Heart left ventricle (tissue), 16 donors: ENCODE measurements at regions not wholly inside any gene's neighbourhood (a gene's known extent, or its start where the extent isn't known, plus 50 kb on each side); places are given as distances from the start of the nearest gene placed in this dataset.

Source experiments
- ATAC-seq, 4 donors: fragments of 200-7000 bp; cut with Tn5 transposase; one replicate each; pipeline ENCODE4 v1.9.1; 2020 to 2022; ENCODE audit warnings: moderate library complexity in 4 of 4, mild to moderate bottlenecking in 3 of 4, moderate number of reproducible peaks in 1 of 4
- DNase-seq, 5 donors: peaks; one replicate each; pipeline ENCODE4 v3.0.0-alpha.2; 2020
- H3K27ac ChIP-seq, 12 donors: fragments of 200-600 bp; sonication (generic) in 4 of 12; one replicate each; pipeline versions ENCODE4 v1.5.0 to v1.8.0; 2016 to 2022; ENCODE audit warnings: mild to moderate bottlenecking in 2 of 12
- H3K27me3 ChIP-seq, 9 donors: fragments of 200-600 bp; sonication (generic) in 2 of 9; one replicate each; pipeline versions ENCODE4 v1.5.1 to v1.8.0; 2016 to 2022; ENCODE audit warnings: mild to moderate bottlenecking in 3 of 9
- H3K36me3 ChIP-seq, 9 donors: fragments of 200-600 bp; sonication (generic) in 2 of 9; one replicate each; pipeline versions ENCODE4 v1.5.0 to v1.8.0; 2018 to 2022; ENCODE audit warnings: mild to moderate bottlenecking in 2 of 9
- H3K4me1 ChIP-seq, 12 donors: fragments of 200-600 bp; sonication (generic) in 4 of 12; one replicate each; pipeline versions ENCODE4 v1.5.0 to v1.8.0; 2016 to 2022; ENCODE audit warnings: mild to moderate bottlenecking in 3 of 12
- H3K4me3 ChIP-seq, 12 donors: fragments of 200-600 bp; sonication (generic) in 4 of 12; one replicate each; pipeline versions ENCODE4 v1.5.0 to v1.8.0; 2017 to 2022; ENCODE audit warnings: mild to moderate bottlenecking in 9 of 12, moderate library complexity in 4 of 12
- H3K9me3 ChIP-seq, 12 donors: fragments of 200-600 bp; sonication (generic) in 4 of 12; one replicate each; pipeline versions ENCODE4 v1.5.0 to v1.8.0; 2016 to 2022; ENCODE audit warnings: mild to moderate bottlenecking in 1 of 12
- POLR2A ChIP-seq, 2 donors: fragments of 450-650 bp; IDR thresholded peaks; one replicate each; pipeline ENCODE4 v1.6.1; 2017; ENCODE audit warnings: antibody characterized with exemption in 2 of 2, mild to moderate bottlenecking in 2 of 2, moderate library complexity in 2 of 2
- WGBS, 4 donors: extraction: QIAGEN DNeasy Blood & Tissue Kit in 2 of 4; methylation state at CpG; one replicate each; pipeline versions ENCODE4 v1.1.5 to v1.1.7; 2013 to 2018; 5-methylcytosine and 5-hydroxymethylcytosine counted together
- intact Hi-C, 10 donors: fragments of 100-400 bp; cut with DNase I; formaldehyde crosslinking; loops; one replicate each; pipeline versions ENCODE4 v1.11.1 to v1.14.2; 2022
- TF ChIP-seq, protein P1 (sequence below), 12 donors: fragments of 200-600 bp; sonication (generic) in 4 of 12; IDR thresholded peaks; one replicate each; pipeline versions ENCODE4 v1.5.0 to v1.8.0; 2018 to 2022; ENCODE audit warnings: antibody characterized with exemption in 12 of 12, mild to moderate bottlenecking in 5 of 12
- donor health status: ischemic (EF 13 %, LVEDD 7.1; RV severe dilation, severe dysfunction).
- donor health status: healthy with polysubstance abuse.
- donor health status: DM: no; HTN: yes; CAD: no.
- donor health status: DM: no; HTN: no; CAD: no.
- donor health status: ischemic (EF 25% LVEDD 6.9; RV normal size, moderate dysfunction).
- donor health status: ischemic (EF 25% LVEDD 5.7; RV mildly dilated, moderate dysfunction).
- donor health status: healthy.
- donor health status: DM: yes; HTN: yes; CAD: no.
- donor health status: ischemic (EF 35%, LVEDD 5.7; RV mildly dilated, moderate dysfunction).
- donor health status: nonischemic (EF 11% LVEDD 7.7; RV severe dilation, severe dysfunction).
- donor health status: DM: yes; HTN: yes; CAD: no.
- donor health status: PGD.
- donor health status: ischemic (EF 29% LVEDD 5.4; RV normal size, mild dysfunction).
- donor health status: nonischemic (EF 23%, LVEDD 6.1; RV moderate dilation, normal function).

DNA sequence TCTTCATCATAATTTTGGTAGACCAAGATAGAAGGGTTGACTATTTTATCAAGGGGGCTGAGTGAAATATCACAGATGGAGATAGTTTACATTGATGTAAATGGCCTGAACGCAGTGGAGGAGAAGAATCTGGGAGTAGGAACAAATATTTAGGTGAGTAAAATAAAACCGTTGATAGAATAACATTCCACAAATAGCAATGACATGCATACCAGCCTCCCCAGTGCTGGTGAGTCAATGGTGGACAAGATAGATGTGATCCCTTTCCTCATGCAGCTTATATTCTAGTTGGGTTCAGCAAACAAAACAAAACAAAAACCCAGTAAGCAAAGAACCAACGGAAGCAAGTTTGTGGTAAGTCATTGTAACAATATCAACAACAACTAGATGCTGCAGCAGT lies 385.2 kb downstream of the FAM170A start:
- intact Hi-C loops: no loop called here
- no peak for ATAC-seq
- TF ChIP-seq POLR2A (IDR thresholded peaks at IDR 0.05): no peak
- TF ChIP-seq, protein P1, sequence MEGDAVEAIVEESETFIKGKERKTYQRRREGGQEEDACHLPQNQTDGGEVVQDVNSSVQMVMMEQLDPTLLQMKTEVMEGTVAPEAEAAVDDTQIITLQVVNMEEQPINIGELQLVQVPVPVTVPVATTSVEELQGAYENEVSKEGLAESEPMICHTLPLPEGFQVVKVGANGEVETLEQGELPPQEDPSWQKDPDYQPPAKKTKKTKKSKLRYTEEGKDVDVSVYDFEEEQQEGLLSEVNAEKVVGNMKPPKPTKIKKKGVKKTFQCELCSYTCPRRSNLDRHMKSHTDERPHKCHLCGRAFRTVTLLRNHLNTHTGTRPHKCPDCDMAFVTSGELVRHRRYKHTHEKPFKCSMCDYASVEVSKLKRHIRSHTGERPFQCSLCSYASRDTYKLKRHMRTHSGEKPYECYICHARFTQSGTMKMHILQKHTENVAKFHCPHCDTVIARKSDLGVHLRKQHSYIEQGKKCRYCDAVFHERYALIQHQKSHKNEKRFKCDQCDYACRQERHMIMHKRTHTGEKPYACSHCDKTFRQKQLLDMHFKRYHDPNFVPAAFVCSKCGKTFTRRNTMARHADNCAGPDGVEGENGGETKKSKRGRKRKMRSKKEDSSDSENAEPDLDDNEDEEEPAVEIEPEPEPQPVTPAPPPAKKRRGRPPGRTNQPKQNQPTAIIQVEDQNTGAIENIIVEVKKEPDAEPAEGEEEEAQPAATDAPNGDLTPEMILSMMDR (IDR thresholded peaks at IDR 0.05): no peak
- Histone ChIP-seq H3K4me3 (no peak overlapping the region), H3K27ac (no peak overlapping the region), H3K27me3 (no peaks in the 10 kb centered on the region), H3K4me1 (peaks cover 0 to 4% (median 0%) of the 10 kb centered on the region in 12 donors), H3K9me3 (no peaks in the 10 kb centered on the region), H3K36me3 (no peaks in the 10 kb centered on the region)
- DNase-seq: no peak
- WGBS, 4 donors: 44 to 71% (median 55%) methylated on average over 3 of the region's 3 CpGs

DNA sequence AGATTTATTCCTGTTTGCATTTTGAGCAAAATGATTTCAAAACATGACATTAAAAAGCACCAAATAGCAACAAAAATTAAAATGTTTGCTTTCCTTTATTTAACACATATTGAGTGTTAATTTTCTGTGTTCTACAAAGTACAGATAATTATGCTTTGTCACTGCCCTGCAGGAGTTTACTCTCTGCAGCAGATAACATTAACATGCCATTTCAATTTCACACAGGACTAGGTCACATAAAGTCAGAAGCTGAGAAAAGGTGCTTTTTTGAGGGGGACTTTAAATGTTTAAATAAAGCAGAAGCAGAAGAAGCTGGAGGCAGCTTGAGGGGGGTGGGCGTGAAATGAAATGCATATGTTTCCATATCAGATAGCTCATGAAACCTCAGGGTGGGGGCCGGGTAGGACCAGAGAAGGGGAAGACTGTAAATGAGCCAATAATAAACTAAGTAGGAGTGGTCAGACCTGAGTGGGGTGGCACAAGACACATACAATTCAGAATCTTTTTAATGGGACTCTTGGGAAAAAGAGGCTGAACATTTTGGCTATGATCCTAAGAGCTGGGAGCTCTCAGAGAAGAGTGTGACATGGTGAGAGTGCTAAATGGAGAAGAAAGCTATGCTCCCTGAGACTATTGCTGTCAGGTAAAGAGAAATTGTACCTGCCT lies 387.5 kb downstream of the FAM170A start:
- ATAC-seq (no peak), DNase-seq (no peak)
- H3K4me3 ChIP-seq: no peak overlapping the region
- whole genome bisulfite sequencing, 4 donors: 59 to 70% (median 66%) methylated on average over 2 of the region's 2 CpGs
- no peaks in the 10 kb centered on the region for H3K27me3 ChIP-seq
- H3K36me3 ChIP-seq: no peaks in the 10 kb centered on the region
- no peak for TF ChIP-seq POLR2A (IDR thresholded peaks at IDR 0.05)
- TF ChIP-seq, protein P1 (IDR thresholded peaks at IDR 0.05): no peak
- peaks cover 0 to 4% (median 0%) of the 10 kb centered on the region in 12 donors for H3K4me1 ChIP-seq
- H3K9me3 ChIP-seq: no peaks in the 10 kb centered on the region
- intact Hi-C loops: no loop called here
- no peak overlapping the region for H3K27ac ChIP-seq

DNA sequence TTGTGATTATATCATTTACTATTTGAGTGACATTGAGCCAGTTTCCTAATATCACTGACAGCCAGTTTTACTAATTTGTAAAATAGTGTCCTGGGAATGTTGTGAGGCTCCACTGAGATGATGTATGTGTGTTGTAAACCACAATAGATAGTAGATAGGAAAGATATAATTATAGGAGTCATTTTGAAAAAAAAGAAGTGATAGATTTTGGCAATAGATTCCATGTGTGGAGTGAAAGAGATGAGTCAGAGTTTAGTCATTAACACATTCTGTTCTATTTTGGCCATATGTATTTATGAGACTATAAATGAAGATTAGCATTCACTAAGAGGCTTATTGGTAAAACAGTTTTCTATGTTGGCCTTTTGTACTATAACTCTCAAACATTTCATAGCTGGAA lies 388.2 kb downstream of the FAM170A start:
- no peak for TF ChIP-seq POLR2A (IDR thresholded peaks at IDR 0.05)
- TF ChIP-seq, protein P1 (IDR thresholded peaks at IDR 0.05): no peak
- DNase-seq (no peak), ATAC-seq (no peak)
- intact Hi-C loops: no loop called here
- Histone ChIP-seq H3K27me3 (no peaks in the 10 kb centered on the region), H3K36me3 (no peaks in the 10 kb centered on the region), H3K27ac (no peak overlapping the region), H3K4me1 (peaks cover 0 to 4% (median 0%) of the 10 kb centered on the region in 12 donors), H3K4me3 (no peak overlapping the region), H3K9me3 (no peaks in the 10 kb centered on the region)

DNA sequence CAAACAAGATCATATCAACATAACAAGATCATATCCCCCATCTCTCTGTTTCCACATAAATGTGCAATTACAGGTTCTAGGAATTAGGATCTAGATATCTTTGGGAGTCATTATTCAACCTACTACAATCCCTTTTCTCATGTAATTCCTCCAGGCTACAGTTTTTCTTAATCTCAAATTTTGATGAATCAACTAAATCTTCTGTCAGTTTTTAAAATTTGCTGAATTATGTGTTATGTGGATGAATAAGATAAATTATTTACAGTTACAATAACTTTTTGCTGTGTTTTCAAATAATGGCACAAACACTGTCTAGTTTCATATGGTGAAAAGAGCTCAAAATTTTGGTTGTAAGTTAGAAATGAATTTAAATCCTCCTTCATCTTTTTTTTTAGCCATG lies 405.8 kb downstream of the FAM170A start:
- intact Hi-C loops: no loop called here
- H3K4me3 ChIP-seq: no peak overlapping the region
- H3K27me3 ChIP-seq: no peaks in the 10 kb centered on the region
- DNase-seq (no peak), ATAC-seq (no peak)
- H3K36me3 ChIP-seq: no peaks in the 10 kb centered on the region
- TF ChIP-seq, protein P1 (IDR thresholded peaks at IDR 0.05): no peak
- no peak for TF ChIP-seq POLR2A (IDR thresholded peaks at IDR 0.05)
- H3K9me3 ChIP-seq: no peaks in the 10 kb centered on the region
- no peaks in the 10 kb centered on the region for H3K4me1 ChIP-seq
- H3K27ac ChIP-seq: no peak overlapping the region
